A673 (cell line): ENCODE measurements at regions not wholly inside any gene's neighbourhood (a gene's known extent, or its start where the extent isn't known, plus 50 kb on each side); places are given as distances from the start of the nearest gene placed in this dataset.

ENCODE experiments used
- EZH2 ChIP-seq: fragments of 200-600 bp; sonication (generic); IDR thresholded peaks from 2 replicates; pipeline ENCODE4 v1.6.1; 2017; ENCODE audit warnings: borderline replicate concordance, low read depth, mild to moderate bottlenecking, mixed read lengths, antibody characterized with exemption, low read length; ENCODE audit not compliant: poor library complexity, severe bottlenecking
- TF ChIP-seq, protein P1 (sequence below): fragments of 300-800, 200-600 bp; sonication (generic); conservative IDR thresholded peaks from 2 replicates; pipeline ENCODE4 v1.5.1; 2017; ENCODE audit warnings: low read depth, mild to moderate bottlenecking, antibody characterized with exemption, low read length, moderate library complexity, mixed read lengths

DNA sequence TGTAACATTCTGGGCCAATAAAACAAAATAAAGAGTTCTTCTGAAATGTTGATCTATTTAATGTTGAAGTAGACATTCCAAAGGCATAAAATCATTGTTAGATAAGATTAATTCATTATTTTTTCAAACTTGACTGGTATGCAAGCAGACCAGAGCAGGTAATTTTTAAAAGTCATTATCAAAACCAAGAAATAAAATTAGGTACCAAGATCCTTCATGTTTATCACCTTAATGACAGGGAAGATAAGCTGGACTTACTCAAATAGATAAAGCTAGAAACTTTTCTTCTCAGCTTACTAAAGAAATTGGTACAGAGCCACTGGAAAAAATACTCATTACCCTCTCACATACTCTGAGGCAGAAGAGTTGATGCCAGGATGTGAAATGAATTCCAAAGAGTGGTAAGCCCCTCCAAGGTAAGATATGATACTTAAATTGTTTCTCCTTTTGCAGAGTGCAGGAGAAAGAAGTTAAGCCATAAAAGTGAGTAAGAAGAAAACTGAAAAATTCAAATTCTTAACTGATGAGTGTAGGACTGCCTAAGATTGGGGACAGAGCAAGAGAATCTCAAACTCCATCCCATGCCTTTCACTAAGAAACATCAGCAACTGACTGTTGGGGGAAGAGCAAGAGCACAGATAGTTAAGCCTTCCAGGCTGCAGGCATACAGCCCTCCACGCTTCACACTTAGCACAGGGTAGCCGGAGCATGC lies 111.9 kb downstream of the SLC41A2 start:
- no peak for TF ChIP-seq EZH2
- TF ChIP-seq, protein P1, sequence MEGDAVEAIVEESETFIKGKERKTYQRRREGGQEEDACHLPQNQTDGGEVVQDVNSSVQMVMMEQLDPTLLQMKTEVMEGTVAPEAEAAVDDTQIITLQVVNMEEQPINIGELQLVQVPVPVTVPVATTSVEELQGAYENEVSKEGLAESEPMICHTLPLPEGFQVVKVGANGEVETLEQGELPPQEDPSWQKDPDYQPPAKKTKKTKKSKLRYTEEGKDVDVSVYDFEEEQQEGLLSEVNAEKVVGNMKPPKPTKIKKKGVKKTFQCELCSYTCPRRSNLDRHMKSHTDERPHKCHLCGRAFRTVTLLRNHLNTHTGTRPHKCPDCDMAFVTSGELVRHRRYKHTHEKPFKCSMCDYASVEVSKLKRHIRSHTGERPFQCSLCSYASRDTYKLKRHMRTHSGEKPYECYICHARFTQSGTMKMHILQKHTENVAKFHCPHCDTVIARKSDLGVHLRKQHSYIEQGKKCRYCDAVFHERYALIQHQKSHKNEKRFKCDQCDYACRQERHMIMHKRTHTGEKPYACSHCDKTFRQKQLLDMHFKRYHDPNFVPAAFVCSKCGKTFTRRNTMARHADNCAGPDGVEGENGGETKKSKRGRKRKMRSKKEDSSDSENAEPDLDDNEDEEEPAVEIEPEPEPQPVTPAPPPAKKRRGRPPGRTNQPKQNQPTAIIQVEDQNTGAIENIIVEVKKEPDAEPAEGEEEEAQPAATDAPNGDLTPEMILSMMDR = no peak
